Right lobe of liver (tissue), 4 donors: ENCODE measurements at regions not wholly inside any gene's neighbourhood (a gene's known extent, or its start where the extent isn't known, plus 50 kb on each side); places are given as distances from the start of the nearest gene placed in this dataset.

Source experiments
- CTCF ChIP-seq, 4 donors: fragments of 200-600 bp in 3 of 4; fragments of 450-650 bp in 1 of 4; IDR thresholded peaks; one replicate each; pipeline versions ENCODE4 v1.5.1 to v1.8.0; 2016 to 2022; ENCODE audit warnings: antibody characterized with exemption in 4 of 4, mild to moderate bottlenecking in 2 of 4
- POLR2A ChIP-seq: fragments of 450-650 bp; IDR thresholded peaks from one replicate; pipeline ENCODE4 v1.6.1; 2017; ENCODE audit warnings: antibody characterized with exemption, mild to moderate bottlenecking
- donor health status: DM: no; HTN: no; CAD: no.
- donor health status: DM: no; HTN: no; CAD: no.
- donor health status: DM: no; HTN: yes; CAD: no.

DNA sequence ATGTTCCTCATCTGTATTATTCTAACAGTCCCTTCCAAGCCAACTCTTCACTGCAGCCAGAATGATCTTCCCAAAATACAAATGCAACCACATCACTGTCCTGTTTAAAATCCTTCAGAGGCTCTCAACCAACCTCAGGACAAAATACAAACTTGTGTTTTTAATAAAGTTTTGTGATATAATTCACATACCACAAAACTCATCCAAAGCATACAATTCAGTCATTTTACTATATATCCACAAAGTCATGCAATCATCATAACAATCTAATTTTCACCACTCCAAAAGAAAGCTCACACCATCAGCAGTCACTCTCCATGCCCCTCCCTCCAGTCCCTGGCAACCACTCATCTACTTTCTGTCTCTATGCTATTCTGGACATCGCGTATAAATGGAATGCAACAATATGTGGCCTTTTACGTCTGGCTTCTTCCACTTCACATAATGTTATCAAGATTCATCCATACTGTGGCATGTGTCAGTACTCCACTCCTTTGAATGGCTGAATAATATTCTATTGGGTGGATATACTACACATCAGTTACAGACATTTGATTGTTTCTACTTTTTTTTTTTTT lies 81.7 kb upstream of the DOCK9 start:
- TF ChIP-seq CTCF (IDR thresholded peaks at IDR 0.05) (no peak), POLR2A (no peak)
